ENCODE measurements at regions not wholly inside any gene's neighbourhood (a gene's known extent, or its start where the extent isn't known, plus 50 kb on each side); places are given as distances from the start of the nearest gene placed in this dataset.

DNA sequence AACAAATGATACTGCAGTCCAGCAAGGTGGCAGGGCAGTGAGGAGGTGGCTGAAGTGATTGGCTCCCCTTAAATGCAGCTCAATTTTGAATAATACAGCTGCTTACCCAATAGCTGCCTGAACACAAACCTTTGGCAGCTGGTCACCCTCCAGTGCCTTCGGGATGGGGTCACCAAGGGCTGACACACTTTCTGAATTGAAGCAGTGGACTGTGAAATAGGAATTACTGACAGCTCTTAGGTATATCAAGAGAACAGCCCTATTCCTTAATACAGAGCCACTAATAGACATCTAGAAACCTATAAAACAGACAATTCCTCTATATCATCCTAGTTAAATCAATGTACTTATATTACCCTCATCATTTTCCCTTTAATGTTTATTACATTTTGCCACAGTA is 474.2 kb upstream of the KIRREL3 start:
- Mint-ChIP-seq H3K27me3 (ENCODE audit: low read depth) (no peaks in the 10 kb centered on the region), H3K36me3 (ENCODE audit: low read depth) (no peaks in the 10 kb centered on the region), H3K27ac (ENCODE audit: unreplicated experiment) (no peak overlapping the region), H3K9me3 (no peaks in the 10 kb centered on the region), H3K4me3 (no peak overlapping the region), H3K4me1 (peaks cover 15% of the 10 kb centered on the region)
- TF ChIP-seq, protein P1, sequence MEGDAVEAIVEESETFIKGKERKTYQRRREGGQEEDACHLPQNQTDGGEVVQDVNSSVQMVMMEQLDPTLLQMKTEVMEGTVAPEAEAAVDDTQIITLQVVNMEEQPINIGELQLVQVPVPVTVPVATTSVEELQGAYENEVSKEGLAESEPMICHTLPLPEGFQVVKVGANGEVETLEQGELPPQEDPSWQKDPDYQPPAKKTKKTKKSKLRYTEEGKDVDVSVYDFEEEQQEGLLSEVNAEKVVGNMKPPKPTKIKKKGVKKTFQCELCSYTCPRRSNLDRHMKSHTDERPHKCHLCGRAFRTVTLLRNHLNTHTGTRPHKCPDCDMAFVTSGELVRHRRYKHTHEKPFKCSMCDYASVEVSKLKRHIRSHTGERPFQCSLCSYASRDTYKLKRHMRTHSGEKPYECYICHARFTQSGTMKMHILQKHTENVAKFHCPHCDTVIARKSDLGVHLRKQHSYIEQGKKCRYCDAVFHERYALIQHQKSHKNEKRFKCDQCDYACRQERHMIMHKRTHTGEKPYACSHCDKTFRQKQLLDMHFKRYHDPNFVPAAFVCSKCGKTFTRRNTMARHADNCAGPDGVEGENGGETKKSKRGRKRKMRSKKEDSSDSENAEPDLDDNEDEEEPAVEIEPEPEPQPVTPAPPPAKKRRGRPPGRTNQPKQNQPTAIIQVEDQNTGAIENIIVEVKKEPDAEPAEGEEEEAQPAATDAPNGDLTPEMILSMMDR (conservative IDR thresholded peaks at IDR 0.05), result no peak
- no peak for DNase-seq (ENCODE audit: low read depth, low spot score)

DNA sequence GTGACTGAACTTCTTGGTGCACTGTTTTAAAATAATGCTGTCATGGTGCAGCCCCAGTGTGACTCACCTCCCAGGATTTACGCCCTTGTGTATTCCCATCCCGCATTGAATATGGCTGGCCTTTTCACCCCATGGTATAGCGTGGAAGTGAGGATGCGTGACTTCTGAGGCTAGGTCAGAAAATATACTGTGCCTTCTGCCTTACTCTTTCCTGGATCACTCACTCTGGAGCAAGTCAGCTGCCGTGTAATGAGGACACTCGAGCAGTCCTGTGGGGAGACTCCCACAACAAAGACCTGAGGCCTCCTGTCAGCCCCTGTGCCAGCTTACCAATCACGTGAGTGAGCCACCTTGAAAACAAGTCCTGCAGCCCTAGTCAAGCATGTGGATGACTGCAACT is 471.9 kb upstream of the KIRREL3 start:
- H3K36me3 Mint-ChIP-seq (ENCODE audit: low read depth), result no peaks in the 10 kb centered on the region
- no peaks in the 10 kb centered on the region for H3K9me3 Mint-ChIP-seq
- no peak overlapping the region for H3K4me3 Mint-ChIP-seq
- TF ChIP-seq, protein P1 (conservative IDR thresholded peaks at IDR 0.05), result no peak
- no peak for DNase-seq (ENCODE audit: low read depth, low spot score)
- no peaks in the 10 kb centered on the region for H3K27me3 Mint-ChIP-seq (ENCODE audit: low read depth)
- H3K27ac Mint-ChIP-seq (ENCODE audit: unreplicated experiment), result no peak overlapping the region
- peaks cover 15% of the 10 kb centered on the region for H3K4me1 Mint-ChIP-seq

DNA sequence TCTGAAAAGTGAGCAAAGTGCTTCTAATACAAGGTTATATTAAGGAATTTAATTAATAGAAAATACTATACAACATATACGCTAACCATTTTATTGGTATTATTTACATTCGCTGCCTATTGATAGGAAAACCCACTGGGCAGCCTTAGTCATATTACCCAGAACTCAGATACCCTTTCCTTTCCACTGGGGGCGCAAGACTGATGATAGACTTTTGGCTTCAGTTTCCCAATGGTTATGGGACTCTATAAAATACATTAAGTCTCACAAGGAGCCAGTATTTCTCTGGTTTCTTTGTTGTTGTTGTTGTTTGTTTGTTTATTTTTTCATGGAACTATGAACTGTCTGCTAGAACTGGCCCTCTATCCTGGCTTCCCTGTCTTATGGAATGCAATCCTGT is 471.1 kb upstream of the KIRREL3 start:
- peaks cover 15% of the 10 kb centered on the region for H3K4me1 Mint-ChIP-seq
- no peaks in the 10 kb centered on the region for H3K36me3 Mint-ChIP-seq (ENCODE audit: low read depth)
- H3K27ac Mint-ChIP-seq (ENCODE audit: unreplicated experiment), result no peak overlapping the region
- no peaks in the 10 kb centered on the region for H3K9me3 Mint-ChIP-seq
- H3K27me3 Mint-ChIP-seq (ENCODE audit: low read depth), result no peaks in the 10 kb centered on the region
- H3K4me3 Mint-ChIP-seq, result no peak overlapping the region
- no peak for DNase-seq (ENCODE audit: low read depth, low spot score)
- TF ChIP-seq, protein P1 (conservative IDR thresholded peaks at IDR 0.05), result no peak

DNA sequence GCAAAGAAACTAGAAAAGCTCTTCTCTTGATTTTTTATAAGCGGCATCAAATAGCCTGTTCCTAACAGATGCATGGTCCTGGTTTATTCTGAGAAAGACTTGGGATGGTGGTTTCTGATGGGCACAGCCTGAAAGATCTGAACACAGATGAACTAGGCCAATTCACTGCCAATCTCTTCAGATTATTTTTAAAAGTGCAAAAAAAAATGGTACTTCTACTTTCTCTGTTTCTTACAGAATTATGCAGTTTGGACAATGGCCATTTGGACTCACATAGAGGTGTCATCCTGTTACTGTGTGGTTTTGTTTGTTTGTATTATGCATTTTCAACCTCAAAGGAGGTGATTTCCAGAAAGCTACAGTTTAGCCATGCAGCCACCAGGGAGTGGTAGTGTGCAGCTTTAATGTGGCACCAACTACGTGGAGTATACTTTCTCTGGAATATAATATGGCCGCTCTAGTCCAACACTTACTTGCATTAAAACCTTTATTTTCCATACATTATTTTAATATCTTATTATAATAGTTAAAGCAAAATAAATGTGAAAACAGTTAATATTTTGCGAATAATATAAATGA is 469.8 kb upstream of the KIRREL3 start:
- Mint-ChIP-seq H3K9me3 (no peaks in the 10 kb centered on the region), H3K4me3 (no peak overlapping the region), H3K4me1 (peaks cover 13% of the 10 kb centered on the region), H3K36me3 (ENCODE audit: low read depth) (no peaks in the 10 kb centered on the region), H3K27ac (ENCODE audit: unreplicated experiment) (no peak overlapping the region), H3K27me3 (ENCODE audit: low read depth) (no peaks in the 10 kb centered on the region)
- TF ChIP-seq, protein P1 (conservative IDR thresholded peaks at IDR 0.05), result peak; percentile 61
- peak; percentile 14 for DNase-seq (ENCODE audit: low read depth, low spot score)

DNA sequence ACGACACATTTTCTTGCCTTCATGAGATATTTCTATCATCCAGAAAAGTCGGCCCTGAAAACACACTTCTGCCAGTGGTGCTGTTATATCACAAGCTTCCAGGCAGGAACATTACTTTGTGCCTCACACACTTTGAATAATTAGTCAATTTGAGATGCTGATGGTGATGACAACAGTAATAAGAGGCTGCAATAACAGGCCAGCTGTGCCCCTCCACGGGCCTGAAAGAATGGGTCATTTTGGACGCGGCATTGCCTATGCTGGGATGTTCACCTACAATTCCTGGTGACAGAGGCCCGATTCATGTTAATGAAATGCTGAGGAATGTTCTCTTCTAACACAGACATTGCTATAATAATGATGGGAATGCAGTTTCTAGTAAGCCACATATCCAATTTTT is 463.8 kb upstream of the KIRREL3 start:
- H3K9me3 Mint-ChIP-seq, result no peaks in the 10 kb centered on the region
- peaks cover 10% of the 10 kb centered on the region for H3K4me1 Mint-ChIP-seq
- H3K4me3 Mint-ChIP-seq, result no peak overlapping the region
- H3K27ac Mint-ChIP-seq (ENCODE audit: unreplicated experiment), result no peak overlapping the region
- no peaks in the 10 kb centered on the region for H3K27me3 Mint-ChIP-seq (ENCODE audit: low read depth)
- no peak for DNase-seq (ENCODE audit: low read depth, low spot score)
- TF ChIP-seq, protein P1 (conservative IDR thresholded peaks at IDR 0.05), result no peak
- H3K36me3 Mint-ChIP-seq (ENCODE audit: low read depth), result no peaks in the 10 kb centered on the region

DNA sequence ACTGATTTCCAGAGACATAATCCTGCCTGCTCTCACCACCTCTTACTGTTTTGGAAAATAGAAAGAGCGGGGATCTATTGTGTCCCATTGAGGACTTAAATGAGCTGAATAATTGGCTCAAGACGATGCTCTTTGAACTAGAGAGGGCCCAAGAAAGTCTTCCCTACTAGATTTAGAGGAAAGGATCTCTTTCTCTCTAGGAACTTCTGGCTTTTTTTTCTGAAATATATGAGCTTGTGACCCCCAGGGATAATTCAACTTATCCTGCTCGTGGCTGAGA is 461.4 kb upstream of the KIRREL3 start:
- Mint-ChIP-seq H3K4me1 (peaks cover 12% of the 10 kb centered on the region), H3K36me3 (ENCODE audit: low read depth) (no peaks in the 10 kb centered on the region), H3K9me3 (no peaks in the 10 kb centered on the region), H3K4me3 (no peak overlapping the region), H3K27me3 (ENCODE audit: low read depth) (no peaks in the 10 kb centered on the region), H3K27ac (ENCODE audit: unreplicated experiment) (no peak overlapping the region)
- no peak for DNase-seq (ENCODE audit: low read depth, low spot score)
- TF ChIP-seq, protein P1 (conservative IDR thresholded peaks at IDR 0.05), result no peak

Data from neural crest cell (in vitro differentiated cells).